ENCODE measurements at regions not wholly inside any gene's neighbourhood (a gene's known extent, or its start where the extent isn't known, plus 50 kb on each side); places are given as distances from the start of the nearest gene placed in this dataset.

DNA sequence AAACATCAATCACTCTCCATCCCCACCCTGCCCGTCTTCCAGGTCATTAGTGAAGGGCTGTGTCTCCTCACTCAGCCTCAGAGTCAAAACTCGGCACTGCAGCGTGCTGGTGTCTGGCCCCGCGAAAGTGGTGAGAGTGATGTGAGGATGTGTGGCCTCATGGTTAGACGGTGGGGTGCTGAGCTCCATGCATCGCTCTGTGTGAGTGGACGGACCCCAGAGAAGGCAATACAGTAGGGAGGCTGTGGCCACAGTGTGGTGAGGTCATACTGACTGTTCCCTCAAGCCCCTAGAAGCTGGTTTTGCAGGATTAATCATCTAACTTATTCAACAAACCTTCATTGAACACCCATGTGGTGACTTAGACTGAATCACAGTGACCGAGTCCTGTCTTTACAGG, 329.9 kb upstream of the AJAP1 start:
- DNase-seq (ENCODE audit: low spot score), result no peak

- DNase-seq (ENCODE audit: low spot score), result no peak
These were observed 327.3 kb upstream of the AJAP1 start for GRCh38 chr1:4327142-4327541.

- no peak for DNase-seq (ENCODE audit: low spot score)
These were observed 325.9 kb upstream of the AJAP1 start for GRCh38 chr1:4328402-4329071.

DNA sequence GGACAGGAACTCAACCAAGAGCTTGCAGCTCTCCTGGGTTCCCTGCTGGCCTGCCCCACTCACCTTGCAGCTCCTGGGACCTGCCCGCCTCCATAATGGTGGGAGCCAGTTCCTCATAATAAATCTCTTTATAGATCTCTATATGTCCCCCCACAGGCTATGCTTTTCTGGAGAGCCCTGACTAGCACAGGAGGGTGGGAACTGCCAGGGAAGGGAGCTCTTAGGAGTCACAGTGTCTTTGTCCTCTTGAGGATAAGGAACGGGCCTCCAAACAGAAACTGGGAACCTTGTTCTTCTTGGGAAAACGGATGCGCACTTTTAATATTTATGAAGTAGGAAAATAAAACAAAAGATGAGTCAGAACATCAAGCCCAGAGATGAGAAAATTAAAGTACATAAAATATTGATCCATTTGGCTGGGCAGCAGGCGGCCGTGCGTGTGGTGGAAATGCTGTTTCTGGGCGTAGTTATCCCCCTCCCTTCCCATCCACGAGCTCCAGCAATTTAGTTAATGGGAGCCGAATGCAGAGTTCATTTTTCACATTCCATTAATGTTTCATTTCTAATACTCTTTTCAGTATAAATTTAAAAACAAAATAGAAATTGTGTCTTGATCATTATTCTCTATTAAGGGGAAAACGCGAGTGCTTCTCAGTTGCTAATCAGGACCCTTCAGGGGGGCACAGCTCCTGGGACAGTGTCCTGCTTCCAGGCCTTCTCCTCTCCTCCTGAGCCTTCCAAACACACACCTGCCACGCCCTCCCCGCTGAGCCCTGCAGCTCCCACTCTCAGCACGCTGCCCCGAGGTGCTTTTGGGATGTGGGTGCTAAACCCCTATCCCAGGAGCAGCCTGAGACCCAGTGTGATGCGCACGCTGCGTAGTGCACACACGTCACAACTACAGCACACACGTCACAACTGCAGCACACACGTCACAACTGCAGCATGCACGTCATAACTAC, 323.3 kb upstream of the AJAP1 start:
- DNase-seq (ENCODE audit: low spot score), result no peak

DNA sequence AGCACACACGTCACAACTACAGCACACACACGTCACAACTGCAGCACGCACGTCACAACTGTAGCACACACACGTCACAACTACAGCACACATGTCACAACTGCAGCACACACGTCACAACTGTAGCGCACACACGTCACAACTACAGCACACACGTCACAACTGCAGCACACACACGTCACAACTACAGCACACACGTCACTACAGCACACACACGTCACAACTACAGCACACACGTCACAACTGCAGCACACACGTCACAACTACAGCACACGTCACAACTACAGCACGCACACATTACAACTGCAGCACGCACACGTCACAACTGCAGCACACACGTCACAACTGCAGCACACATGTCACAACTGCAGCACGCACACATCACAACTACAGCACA, 322.6 kb upstream of the AJAP1 start:
- DNase-seq (ENCODE audit: low spot score), result no peak

GRCh38 chr1:4336507-4336906, 317.9 kb upstream of the AJAP1 start:
- DNase-seq (ENCODE audit: low spot score), result no peak

GRCh38 chr1:4341421-4341820, 313.0 kb upstream of the AJAP1 start:
- DNase-seq (ENCODE audit: low spot score), result no peak

DNA sequence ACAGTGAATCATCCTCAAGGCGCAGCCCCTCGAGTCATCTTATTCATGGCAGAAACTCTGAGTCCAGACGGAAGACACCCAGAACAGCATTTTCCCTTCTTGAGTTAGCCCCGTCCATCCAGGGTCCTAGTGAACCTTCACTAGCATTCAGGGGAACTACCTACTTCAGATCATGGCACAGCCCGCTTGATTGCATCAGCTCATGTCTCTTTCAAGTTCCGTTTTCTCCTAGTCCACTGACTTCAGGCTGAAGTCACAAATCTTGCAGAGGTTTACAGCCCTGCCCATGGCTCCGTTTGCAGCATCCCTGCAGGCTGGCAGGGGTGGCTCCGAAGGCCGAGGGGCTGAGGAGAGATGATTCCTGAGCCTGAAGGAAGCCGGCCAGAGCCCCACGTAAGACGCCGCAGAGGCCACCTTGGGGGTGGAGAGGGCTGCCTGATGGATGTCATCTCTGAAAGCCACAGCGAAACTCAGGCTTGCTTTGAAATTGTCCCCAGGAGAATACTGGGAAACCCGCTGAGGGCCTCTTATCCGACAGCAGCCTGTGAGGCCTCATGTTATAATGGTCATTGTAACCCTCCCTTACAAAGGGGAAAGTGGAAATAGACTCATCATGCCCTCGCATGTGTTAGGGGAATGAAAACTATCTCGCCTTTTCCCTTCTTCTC, 310.2 kb upstream of the AJAP1 start:
- DNase-seq (ENCODE audit: low spot score), result no peak

DNA sequence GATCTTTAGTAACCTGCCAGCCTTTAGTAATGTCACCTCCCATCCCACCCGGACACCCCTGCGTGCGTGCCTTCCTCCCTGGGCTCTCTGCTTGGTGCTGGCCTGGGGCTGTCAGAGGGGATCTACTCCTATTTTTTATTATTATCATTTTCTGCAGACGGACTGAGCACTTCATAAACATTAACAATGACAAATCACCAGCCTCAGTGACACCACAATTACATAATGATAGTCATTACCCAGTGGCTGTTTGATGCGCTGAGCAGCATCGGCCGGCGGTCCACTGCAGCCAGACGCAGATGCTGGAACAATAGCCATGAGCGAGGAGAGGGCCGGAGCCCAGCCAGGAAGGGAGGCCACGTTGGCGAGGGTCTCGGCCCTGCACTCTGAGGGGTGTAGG, 309.3 kb upstream of the AJAP1 start:
- DNase-seq (ENCODE audit: low spot score), result no peak

GRCh38 chr1:4346131-4346530, 308.3 kb upstream of the AJAP1 start:
- no peak for DNase-seq (ENCODE audit: low spot score)

DNA sequence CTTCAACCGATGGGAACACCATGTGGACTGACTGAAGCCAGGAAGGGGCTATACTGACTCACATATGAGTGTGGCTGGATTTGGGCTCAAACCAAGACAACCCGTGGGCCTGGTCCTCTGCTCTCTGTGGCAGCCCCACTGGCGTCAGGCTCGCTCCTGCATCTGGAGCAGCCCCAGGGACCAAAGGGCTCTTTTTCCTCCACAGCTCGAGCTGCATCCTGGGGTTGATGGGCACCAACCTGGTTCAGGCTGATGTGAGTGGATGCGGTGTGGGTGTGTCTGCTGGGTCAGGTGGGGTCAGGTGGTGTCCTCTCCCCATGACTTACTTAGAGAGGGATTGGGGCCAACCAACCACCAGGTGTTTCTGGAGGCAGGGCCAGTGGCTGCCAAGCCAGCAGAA, 303.0 kb upstream of the AJAP1 start:
- no peak for DNase-seq (ENCODE audit: low spot score)

DNA sequence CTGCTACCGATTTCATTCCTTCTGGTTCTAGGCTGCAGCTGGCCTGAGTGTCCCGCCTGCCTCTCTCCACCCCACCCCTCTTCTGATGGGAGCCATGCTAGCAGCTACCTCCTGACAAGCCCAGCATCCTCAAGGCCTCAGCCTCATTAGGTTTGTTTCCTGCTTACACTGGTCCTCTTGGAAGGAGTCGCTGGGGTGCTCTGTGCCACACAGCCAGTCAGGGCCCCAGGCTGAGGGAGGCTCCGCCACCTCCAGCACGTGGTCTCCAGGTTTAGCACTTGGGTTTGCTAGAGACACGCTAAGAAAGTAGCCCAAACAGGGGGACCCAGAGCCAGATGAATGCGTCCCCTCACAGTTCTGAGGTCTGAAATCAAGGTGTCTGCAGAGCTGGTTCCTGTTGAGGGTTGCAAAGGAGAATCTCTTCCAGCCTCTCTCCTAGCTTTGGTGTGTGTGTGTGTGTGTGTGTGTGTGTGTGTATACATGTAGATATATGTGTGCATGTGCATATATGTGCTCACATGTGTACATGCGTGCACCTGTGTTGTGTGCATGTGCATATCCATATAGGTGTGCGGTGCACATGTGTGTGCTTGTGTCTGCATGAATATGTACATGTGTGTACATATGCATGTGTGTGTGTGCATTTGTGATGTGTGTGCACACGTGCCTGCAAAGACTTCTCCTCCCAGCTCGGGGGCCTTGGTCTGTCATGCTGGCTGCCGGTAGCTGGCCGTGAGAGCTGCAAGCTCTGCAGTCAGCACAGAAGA, 301.1 kb upstream of the AJAP1 start:
- no peak for DNase-seq (ENCODE audit: low spot score)

DNA sequence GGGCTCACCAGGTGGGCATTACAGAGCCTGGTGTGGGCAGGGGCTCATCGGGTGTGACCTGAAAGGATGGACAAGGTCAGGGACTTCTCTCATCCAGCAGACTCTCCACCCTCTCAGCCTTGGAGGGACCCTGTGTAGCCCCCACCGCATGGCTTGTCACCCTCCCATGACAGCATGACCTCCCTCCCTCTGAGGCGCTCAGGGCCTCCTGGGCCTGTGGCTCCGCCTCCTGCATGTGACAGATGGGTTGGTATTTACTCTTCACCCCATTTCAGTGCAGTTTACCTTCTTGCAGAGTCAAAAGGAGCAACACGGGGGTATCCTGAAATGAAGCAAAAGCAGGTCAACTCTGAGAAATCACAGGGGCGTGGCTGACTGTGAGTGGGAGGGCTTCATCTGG, 298.6 kb upstream of the AJAP1 start:
- no peak for DNase-seq (ENCODE audit: low spot score)

- no peak for DNase-seq (ENCODE audit: low spot score)
These were observed 291.9 kb upstream of the AJAP1 start for GRCh38 chr1:4362314-4363044.

DNA sequence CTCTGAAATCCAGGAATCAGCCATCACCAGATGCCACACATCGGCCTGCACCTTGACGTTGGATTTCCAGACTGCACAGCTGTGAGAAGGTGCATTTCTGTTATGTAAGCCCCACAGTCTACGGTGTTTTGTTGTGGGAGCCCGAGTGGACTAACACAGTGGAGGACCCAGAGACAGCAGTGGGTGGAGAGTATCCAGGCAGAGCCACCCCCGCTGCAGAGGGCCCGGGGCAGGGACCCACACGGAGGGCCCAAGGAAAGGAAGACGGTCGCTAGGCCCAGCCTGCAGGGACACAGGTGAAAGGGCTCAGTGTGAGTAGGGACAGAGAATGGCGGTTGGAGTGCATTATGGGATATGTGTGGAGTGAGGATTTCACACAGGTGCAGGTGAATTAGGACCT, 288.3 kb upstream of the AJAP1 start:
- no peak for DNase-seq (ENCODE audit: low spot score)

DNA sequence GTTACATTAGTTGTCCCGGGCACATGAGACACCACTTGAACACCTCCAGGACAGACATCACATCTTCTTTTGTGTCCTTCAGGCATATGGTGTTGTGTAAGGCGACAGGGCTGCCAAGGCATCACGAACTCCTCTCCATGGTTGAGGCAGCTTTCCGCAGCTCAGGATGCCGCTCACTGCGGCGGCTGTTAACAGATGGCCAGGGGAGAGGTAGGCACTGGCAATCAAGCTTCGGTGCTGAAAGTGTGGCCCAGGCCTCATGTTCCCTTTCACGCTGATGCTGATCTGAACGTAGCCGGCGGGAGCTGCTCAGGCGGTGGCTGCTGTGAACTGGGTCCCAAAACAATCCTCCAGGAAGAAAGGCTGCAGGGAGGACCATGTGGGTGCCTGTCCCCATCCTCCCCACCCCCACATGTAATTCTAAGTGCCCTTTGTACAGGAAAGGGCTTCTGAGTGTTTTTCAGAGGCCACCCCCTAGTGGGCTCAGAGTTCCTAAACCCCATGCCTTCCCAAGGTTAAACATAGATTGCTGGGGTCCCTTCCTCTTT, 287.1 kb upstream of the AJAP1 start:
- DNase-seq (ENCODE audit: low spot score), result no peak

GRCh38 chr1:4369335-4369734, 285.1 kb upstream of the AJAP1 start:
- DNase-seq (ENCODE audit: low spot score), result no peak

DNA sequence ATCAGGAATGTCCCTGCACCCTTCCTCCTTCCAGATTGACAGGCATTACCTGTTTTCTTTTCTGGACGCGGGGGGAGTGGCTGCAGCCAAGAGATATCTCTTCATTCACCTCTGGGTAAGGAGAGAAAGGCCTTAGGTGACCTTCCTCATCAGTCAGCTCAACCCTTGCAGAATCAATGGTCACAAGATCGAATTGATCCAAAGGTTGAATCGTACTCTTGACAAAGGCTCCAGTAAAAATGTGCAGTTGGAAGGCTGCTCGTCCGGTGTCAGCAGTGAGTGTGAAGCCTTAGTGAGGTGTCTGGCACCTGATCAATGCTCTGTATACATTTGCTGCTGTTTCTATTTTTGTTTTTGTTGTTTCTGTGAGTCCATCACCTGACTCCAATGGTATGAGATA, 282.6 kb upstream of the AJAP1 start:
- DNase-seq (ENCODE audit: low spot score), result no peak

- DNase-seq (ENCODE audit: low spot score), result no peak
These were observed 278.6 kb upstream of the AJAP1 start for GRCh38 chr1:4375812-4376211.

- DNase-seq (ENCODE audit: low spot score), result no peak
These were observed 274.8 kb upstream of the AJAP1 start for GRCh38 chr1:4379451-4380175.

Measured in HuH-7 (cell line).